NCI-H82 treated with DMSO at 0.1 percent for 48 hours (cell line): ENCODE measurements at regions not wholly inside any gene's neighbourhood (a gene's known extent, or its start where the extent isn't known, plus 50 kb on each side); places are given as distances from the start of the nearest gene placed in this dataset.

Experiments used
- DNase-seq: peaks from one replicate; lab custom pipeline; 2025; ENCODE audit not compliant: unreplicated experiment; lab: John Stamatoyannopoulos, UW

DNA sequence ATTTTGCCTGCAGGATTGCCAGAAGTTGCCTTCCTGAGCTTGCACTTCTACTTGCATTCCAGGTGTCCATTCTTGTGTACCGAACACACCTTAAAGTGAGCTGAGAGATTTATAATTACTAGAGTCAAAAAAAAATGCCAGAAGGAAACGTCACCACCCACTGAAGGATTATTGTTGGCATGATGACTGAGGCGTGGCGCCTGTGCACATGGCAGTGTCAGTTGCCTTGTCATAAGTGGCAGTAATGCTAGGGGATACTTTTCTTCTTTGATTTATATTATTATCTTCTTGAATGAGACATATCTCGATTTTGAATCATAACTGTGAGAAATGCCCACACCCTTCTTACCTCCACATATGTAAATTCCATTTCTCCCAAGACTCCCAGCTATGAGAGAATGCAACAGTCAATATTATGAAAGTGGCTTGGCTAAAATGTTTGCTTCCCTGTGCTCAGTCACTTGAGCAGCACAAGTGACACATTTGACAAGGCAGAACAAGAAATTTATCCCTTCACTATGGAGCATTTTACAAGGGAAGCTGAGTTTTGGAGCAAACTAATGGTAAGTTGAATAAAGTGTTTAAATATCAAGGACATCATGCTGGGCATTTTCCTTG, 149.5 kb upstream of the SASH1 start:
- DNase-seq, result no peak

DNA sequence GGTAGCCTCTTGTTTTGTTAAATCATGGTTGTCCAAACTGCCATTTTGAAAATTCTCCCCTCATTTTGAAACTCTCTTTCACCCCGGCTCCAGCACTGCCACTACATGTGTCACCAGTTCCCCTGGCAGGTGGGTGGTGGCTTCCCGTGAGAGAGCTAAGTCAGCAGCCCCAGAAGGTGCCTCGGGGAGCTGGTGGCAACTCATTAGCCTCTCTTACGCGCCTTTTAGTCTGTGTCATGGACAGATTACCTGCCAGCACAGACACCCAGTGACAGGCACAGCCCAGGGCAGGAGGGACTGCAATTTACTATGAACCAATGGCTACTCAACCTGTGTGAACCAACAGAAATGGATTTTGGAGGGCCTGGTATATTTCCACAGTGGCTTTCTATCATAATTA, 147.1 kb upstream of the SASH1 start:
- DNase-seq, result no peak

GRCh38 chr6:148199584-148199983, 143.1 kb upstream of the SASH1 start:
- no peak for DNase-seq

- no peak for DNase-seq
These were observed 142.3 kb upstream of the SASH1 start for GRCh38 chr6:148200293-148200692.

DNA sequence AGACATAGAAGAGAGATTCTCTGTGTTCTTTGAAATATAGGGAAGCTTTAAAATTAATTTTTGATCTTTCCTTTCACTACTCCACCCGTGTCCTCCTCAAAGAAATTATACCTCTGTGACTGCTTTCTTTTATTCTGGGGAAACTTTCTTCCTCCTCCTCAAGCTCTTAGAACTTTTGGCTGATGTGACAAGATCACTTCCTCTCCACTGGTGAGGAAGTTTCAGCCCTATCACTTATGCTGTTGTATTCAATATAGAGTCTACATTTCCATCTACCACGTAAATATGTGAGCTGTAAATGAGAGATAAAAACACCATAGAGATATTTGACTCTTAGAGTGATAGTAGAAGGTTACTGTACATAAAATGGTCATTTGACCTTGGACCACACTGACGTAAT, 141.9 kb upstream of the SASH1 start:
- DNase-seq, result no peak

GRCh38 chr6:148203281-148203925, 139.2 kb upstream of the SASH1 start:
- no peak for DNase-seq

- DNase-seq, result no peak
These were observed 138.7 kb upstream of the SASH1 start for GRCh38 chr6:148203970-148204369.

- DNase-seq, result no peak
These were observed 134.3 kb upstream of the SASH1 start for GRCh38 chr6:148208298-148208697.

GRCh38 chr6:148211777-148212324, 130.8 kb upstream of the SASH1 start:
- no peak for DNase-seq

GRCh38 chr6:148212366-148212765, 130.3 kb upstream of the SASH1 start:
- DNase-seq, result no peak

- DNase-seq, result no peak
These were observed 129.3 kb upstream of the SASH1 start for GRCh38 chr6:148213366-148213765.

- no peak for DNase-seq
These were observed 128.0 kb upstream of the SASH1 start for GRCh38 chr6:148214667-148215066.

GRCh38 chr6:148217051-148217450, 125.6 kb upstream of the SASH1 start:
- DNase-seq, result no peak

DNA sequence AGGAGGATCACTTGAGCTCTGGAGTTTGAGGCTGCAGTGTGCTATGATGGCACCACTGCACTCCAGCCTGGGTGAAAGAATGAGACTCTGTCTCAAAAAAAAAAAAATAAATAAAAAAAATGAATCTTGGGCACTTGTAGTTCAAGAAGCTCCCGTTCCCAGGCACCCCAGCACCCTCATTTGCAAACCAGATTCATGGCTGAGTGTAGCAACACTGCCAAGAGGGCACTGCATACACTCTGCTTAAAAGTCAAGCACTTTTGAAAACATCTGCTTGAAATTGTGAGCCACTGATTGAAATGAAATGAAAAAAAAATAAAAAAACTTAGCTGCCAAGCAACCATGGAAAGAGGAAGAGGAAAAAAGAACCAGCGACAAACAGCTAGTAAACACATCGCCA, 124.7 kb upstream of the SASH1 start:
- DNase-seq, result no peak

GRCh38 chr6:148218542-148219258, 123.9 kb upstream of the SASH1 start:
- no peak for DNase-seq

GRCh38 chr6:148221196-148221979, 121.2 kb upstream of the SASH1 start:
- DNase-seq, result no peak

DNA sequence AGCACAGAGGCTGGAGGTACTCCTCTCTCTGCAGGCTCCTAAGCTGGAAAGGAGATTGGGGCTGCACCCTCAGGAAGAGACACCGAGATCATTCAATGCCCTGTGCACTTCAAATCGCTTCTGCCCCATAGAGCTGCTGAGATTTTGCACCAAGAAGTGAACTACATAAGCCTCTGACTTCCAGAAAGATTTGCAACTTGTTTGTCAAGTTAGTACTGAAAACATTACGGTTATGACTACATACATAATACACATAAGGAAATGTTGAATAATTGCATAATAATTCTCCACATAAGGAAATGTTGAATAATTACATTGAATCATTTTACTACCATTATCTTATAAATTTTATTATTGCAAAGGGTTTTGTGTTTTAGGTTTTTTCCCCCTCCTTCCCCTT, 120.3 kb upstream of the SASH1 start:
- DNase-seq, result no peak

DNA sequence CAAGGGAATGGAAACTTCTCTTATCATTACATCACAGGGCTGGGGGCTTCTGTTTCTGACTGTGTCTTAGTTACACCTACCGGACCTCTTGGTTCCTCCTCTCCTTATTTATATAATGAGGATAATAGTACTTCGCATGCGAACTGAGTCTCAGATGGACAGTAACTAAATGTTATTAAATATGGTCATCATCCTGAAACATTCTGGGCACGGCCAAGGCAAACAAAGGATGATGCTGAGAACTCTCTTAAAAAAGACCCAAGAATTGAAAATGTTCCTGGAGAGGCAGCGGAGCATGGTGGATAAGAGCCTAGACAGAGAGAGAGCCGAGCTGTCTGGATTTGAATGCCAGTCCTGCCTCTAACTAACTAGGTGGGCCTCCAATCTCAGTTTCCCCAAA, 119.8 kb upstream of the SASH1 start:
- no peak for DNase-seq

DNA sequence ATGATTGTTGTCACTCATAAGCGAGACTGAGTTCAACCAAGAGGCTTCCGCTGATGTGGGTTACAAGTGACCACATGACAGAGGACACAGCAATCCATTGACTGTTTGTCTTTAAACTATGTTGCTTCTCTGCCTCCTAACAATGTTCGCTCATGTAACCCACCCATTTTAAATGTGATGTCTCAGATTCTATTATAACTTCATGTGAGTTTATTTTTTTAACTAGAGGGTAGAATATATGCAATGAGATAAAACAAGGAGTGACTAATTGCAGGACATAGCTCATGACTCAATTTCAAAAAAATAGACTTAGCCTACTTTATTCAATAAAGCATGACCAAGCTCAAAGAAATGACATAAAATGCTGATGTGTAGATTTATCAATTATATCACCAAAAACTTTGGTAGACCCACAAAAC, 119.2 kb upstream of the SASH1 start:
- no peak for DNase-seq

DNA sequence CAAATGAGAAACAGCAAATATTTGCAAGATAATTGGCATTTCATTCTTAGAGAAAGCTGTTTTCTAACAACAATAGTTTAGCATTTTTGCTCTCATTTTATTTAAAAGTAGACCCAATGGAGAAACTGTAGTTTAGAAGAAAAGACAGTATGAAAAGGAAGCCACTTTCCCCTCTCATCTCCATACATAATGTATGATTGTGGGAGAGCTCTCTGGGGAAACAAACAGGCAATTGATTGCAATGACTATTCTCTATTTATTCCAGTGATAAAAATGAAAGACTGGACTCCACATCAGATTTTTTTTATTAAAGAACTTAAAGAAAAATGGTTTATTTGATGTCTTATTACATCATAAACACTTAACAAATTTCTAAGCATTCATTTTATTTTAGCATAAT, 116.8 kb upstream of the SASH1 start:
- no peak for DNase-seq

- no peak for DNase-seq
These were observed 116.4 kb upstream of the SASH1 start for GRCh38 chr6:148226284-148226683.
